ENCODE measurements at regions not wholly inside any gene's neighbourhood (a gene's known extent, or its start where the extent isn't known, plus 50 kb on each side); places are given as distances from the start of the nearest gene placed in this dataset.
A peak's percentile ranks its signal among the peaks of the same experiment; 100 is the strongest.

GRCh38 chr1:113217447-113218208 is 144.6 kb downstream of the LRIG2 start:
- Histone ChIP-seq H3K9me3 (ENCODE audit: control insufficient read depth, insufficient read depth, low read depth, low read length) (no peaks in the 10 kb centered on the region), H2AFZ (ENCODE audit: low read length) (no peak overlapping the region), H3K27me3 (ENCODE audit: control insufficient read depth, insufficient read depth, low read length) (peaks cover 5% of the 10 kb centered on the region), H4K20me1 (ENCODE audit: control insufficient read depth, extremely low read depth, insufficient read depth, low read length) (no peaks in the 10 kb centered on the region), H3K4me2 (ENCODE audit: extremely low read depth, insufficient read depth, low read length) (no peak overlapping the region), H3K27ac (ENCODE audit: insufficient read depth, low read length) (no peak overlapping the region), H3K36me3 (ENCODE audit: control insufficient read depth, insufficient read depth, low read length) (no peaks in the 10 kb centered on the region), H3K4me1 (ENCODE audit: control insufficient read depth, extremely low read depth, insufficient read depth, low read length) (no peaks in the 10 kb centered on the region), H3K9ac (ENCODE audit: insufficient read depth, low read length) (no peak overlapping the region), H3K79me2 (ENCODE audit: control insufficient read depth, insufficient read depth, low read length) (no peaks in the 10 kb centered on the region), H3K4me3 (replicated peaks in 1 of 4; ENCODE audit: control extremely low read depth in 1 of 4, insufficient read depth in 1 of 4, low read depth in 3 of 4, low read length in 4 of 4) (no peak overlapping the region)
- DNase-seq (ENCODE audit: low read depth in 2 of 2), result no peak
- no peak for TF ChIP-seq CTCF (conservative IDR thresholded peaks at IDR 0.05 in 1 of 2, IDR thresholded peaks at IDR 0.05 in 1 of 2; ENCODE audit: low read depth in 1 of 2, low read length in 2 of 2)
- no peak for TF ChIP-seq EZH2 (IDR thresholded peaks at IDR 0.05; ENCODE audit: low read length, missing control alignments)

- H3K4me2 ChIP-seq (ENCODE audit: extremely low read depth, insufficient read depth, low read length), result no peak overlapping the region
Observed at GRCh38 chr1:113219377-113219776, 146.4 kb downstream of the LRIG2 start.

GRCh38 chr1:113219828-113220227 is 146.8 kb downstream of the LRIG2 start:
- H3K9ac ChIP-seq (ENCODE audit: insufficient read depth, low read length), result no peak overlapping the region
- H3K36me3 ChIP-seq (ENCODE audit: control insufficient read depth, insufficient read depth, low read length), result no peaks in the 10 kb centered on the region
- no peaks in the 10 kb centered on the region for H3K4me1 ChIP-seq (ENCODE audit: control insufficient read depth, extremely low read depth, insufficient read depth, low read length)
- no peak for DNase-seq (ENCODE audit: low read depth in 2 of 2)
- no peak overlapping the region for H2AFZ ChIP-seq (ENCODE audit: low read length)
- peaks cover 2% of the 10 kb centered on the region for H3K27me3 ChIP-seq (ENCODE audit: control insufficient read depth, insufficient read depth, low read length)
- H3K4me3 ChIP-seq (replicated peaks in 1 of 4; ENCODE audit: control extremely low read depth in 1 of 4, insufficient read depth in 1 of 4, low read depth in 3 of 4, low read length in 4 of 4), result no peak overlapping the region
- no peaks in the 10 kb centered on the region for H3K9me3 ChIP-seq (ENCODE audit: control insufficient read depth, insufficient read depth, low read depth, low read length)
- H3K4me2 ChIP-seq (ENCODE audit: extremely low read depth, insufficient read depth, low read length), result no peak overlapping the region
- no peak overlapping the region for H3K27ac ChIP-seq (ENCODE audit: insufficient read depth, low read length)
- no peaks in the 10 kb centered on the region for H3K79me2 ChIP-seq (ENCODE audit: control insufficient read depth, insufficient read depth, low read length)
- no peaks in the 10 kb centered on the region for H4K20me1 ChIP-seq (ENCODE audit: control insufficient read depth, extremely low read depth, insufficient read depth, low read length)
- no peak for TF ChIP-seq CTCF (conservative IDR thresholded peaks at IDR 0.05 in 1 of 2, IDR thresholded peaks at IDR 0.05 in 1 of 2; ENCODE audit: low read depth in 1 of 2, low read length in 2 of 2)
- no peak for TF ChIP-seq EZH2 (IDR thresholded peaks at IDR 0.05; ENCODE audit: low read length, missing control alignments)

More at GRCh38 chr1:113219377-113219776, 146.4 kb downstream of the LRIG2 start:
- TF ChIP-seq CTCF (conservative IDR thresholded peaks at IDR 0.05 in 1 of 2, IDR thresholded peaks at IDR 0.05 in 1 of 2; ENCODE audit: low read depth in 1 of 2, low read length in 2 of 2), result peak in 1 of 2 donors; percentile 21
- no peak for TF ChIP-seq EZH2 (IDR thresholded peaks at IDR 0.05; ENCODE audit: low read length, missing control alignments)
- H3K27me3 ChIP-seq (ENCODE audit: control insufficient read depth, insufficient read depth, low read length), result peaks cover 2% of the 10 kb centered on the region
- H3K9me3 ChIP-seq (ENCODE audit: control insufficient read depth, insufficient read depth, low read depth, low read length), result no peaks in the 10 kb centered on the region
- DNase-seq (ENCODE audit: low read depth in 2 of 2), result no peak
- H4K20me1 ChIP-seq (ENCODE audit: control insufficient read depth, extremely low read depth, insufficient read depth, low read length), result no peaks in the 10 kb centered on the region
- H3K9ac ChIP-seq (ENCODE audit: insufficient read depth, low read length), result no peak overlapping the region
- H2AFZ ChIP-seq (ENCODE audit: low read length), result no peak overlapping the region
- H3K4me3 ChIP-seq (replicated peaks in 1 of 4; ENCODE audit: control extremely low read depth in 1 of 4, insufficient read depth in 1 of 4, low read depth in 3 of 4, low read length in 4 of 4), result no peak overlapping the region
- no peaks in the 10 kb centered on the region for H3K79me2 ChIP-seq (ENCODE audit: control insufficient read depth, insufficient read depth, low read length)
- H3K4me1 ChIP-seq (ENCODE audit: control insufficient read depth, extremely low read depth, insufficient read depth, low read length), result no peaks in the 10 kb centered on the region
- H3K27ac ChIP-seq (ENCODE audit: insufficient read depth, low read length), result no peak overlapping the region
- no peaks in the 10 kb centered on the region for H3K36me3 ChIP-seq (ENCODE audit: control insufficient read depth, insufficient read depth, low read length)
